A172 (cell line): ENCODE measurements at regions not wholly inside any gene's neighbourhood (a gene's known extent, or its start where the extent isn't known, plus 50 kb on each side); places are given as distances from the start of the nearest gene placed in this dataset.

Source experiments
- DNase-seq: peaks from one replicate; pipeline ENCODE4 v3.0.0-alpha.2; 2015; ENCODE audit warnings: low spot score

DNA sequence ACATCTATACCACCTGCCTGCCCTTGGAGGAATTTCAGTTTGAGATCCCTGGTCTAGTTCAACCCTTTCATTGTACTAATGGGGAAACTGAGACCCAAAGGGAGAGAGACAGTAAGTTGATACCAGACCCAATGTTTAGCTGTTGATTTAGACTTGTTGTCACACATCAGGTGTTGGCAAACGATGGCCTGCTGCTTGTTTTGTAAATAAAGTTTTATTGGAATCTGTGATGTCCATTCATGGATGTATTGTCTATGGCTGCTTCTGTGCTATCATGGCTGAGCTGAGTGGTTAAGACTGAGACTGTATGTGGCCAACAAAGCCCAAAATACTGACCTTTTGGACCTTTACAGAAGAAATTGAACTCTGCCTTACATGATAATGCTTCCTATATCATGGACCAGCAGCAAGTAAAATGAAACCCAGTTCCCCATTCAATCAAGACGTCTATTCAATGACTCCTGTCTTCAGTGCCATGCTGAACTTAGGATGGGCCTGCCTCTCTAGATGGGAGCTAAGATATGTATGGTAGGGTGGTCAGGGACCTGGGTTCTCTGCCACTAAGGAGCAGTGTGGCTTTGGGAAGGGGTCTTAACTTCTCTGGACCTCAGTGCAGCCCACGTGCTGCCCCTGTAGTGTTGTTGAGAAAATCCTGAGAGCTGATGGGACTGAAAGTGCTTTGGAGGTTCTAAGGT, 111.0 kb downstream of the IRX5 start:
- no peak for DNase-seq

DNA sequence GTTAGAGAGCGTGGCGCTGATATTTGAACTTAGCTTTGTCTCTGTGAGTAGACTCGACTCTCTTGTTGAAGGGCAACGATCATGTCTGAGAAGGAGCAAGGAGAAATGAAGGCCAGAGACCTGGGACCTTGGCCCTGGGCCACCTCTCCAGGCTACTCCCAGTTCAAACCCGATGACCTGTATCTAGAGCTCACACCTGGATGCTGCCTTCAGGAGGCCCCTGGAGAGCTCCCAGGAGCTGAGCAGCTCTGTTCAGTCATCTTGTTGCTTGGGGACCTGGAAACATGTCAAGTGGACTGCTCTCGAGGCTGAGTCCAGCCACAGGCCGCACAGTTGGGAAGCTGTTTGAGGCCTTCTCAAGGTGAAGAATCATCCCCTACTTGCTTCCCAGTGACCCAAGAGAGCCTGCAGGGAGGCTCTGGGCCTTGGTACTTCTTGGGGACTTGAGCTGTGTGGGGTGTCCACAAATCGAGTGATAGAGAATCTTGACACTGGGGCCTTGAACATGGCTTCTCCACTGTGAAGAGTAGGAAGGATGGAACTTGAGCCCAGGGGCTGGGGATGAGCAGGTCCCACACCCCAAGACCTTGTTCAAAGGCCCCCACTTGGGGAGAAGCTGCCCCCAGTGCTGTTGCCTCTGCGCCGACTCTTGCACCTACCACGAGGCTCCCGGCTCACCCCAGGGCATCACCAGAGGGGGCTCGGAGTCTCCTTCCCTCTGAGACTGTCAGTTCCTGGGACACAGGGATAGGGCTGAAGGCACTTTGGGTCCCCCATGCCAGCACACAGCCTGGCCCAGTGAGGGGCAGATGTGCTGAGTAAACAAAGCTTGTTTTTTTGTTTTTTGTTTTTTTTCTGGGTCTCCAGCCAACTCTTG, 112.1 kb downstream of the IRX5 start:
- DNase-seq: no peak

GRCh38 chr16:55043499-55043898, 112.8 kb downstream of the IRX5 start:
- DNase-seq: no peak

DNA sequence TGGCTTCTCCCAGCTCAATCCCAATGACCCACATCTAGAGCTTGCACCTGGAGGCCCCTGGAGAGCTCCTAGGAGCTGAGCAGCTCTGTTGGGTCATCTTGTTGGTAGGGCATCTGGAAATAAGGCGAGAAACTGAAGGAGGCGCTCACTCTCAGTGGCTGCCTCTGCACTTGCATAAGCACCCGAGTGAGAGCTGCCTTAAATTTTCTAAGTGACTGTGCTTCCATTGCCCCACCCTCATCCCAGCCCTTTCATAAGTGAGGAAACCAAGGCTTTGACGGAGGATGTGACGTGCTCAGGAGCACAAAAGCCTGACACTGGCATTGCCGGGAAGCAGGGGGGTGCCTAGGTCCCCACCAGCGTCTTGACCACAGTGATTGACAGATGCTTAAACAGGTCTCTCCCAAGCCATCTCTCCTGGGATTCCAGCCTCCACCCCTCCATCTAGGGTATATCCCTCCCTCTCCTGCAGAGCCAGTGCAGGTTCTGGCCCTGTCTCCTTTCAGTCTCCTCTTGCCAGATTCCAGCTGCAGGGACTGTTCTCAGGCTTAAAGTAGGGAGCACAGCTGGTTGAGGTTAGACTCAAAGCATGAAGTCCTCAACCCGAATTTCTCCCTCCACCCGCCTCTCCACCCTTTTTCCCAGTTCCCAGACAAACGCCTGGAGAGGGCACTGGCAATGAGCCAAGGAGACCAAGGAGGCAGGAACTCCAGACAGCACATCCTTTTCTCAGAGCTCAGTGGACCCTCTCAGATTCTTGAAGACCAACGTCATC, 113.7 kb downstream of the IRX5 start:
- DNase-seq: no peak

- DNase-seq: no peak
Observed at GRCh38 chr16:55045329-55045728, 114.7 kb downstream of the IRX5 start.

- DNase-seq: no peak
Observed at GRCh38 chr16:55045756-55046460, 115.2 kb downstream of the IRX5 start.

DNA sequence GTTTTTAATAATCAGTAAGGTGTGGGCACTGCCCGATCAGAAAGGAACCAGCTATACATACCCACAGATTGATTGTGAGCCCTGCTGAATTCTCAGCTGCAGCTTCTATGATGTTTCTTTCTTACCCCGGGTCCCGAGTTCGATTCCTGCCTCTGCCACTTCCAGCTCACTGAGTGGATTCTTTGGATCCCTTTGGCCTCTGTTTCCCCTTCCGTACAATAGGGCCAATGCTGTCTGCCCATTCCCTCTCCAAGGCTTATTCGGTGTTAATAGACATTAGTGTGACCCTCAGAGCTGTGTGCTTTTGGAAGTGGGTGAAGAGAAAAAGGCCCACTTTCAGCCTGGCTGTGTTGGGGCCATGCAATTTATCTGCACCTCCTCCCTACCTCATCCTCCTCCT, 115.8 kb downstream of the IRX5 start:
- no peak for DNase-seq

DNA sequence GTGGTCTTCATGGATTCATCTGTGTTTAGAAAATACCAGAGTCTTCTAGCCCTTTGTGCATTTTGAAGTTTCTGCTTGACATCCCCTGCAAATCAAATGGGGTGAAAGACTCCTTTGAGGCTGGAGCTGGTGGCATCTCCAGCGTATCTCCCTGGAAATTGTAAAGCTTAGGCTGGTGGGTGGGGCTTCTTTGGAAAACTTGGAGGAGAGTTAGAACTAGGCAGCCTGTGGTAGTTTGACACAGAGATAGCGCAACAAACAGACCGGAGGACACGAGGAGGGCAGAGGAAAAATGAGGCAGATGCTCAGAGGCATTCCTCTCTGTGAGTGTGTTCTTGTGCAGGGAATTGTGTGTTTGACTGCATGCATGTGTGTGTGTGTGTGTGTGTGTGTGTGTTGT, 116.3 kb downstream of the IRX5 start:
- DNase-seq: no peak

DNA sequence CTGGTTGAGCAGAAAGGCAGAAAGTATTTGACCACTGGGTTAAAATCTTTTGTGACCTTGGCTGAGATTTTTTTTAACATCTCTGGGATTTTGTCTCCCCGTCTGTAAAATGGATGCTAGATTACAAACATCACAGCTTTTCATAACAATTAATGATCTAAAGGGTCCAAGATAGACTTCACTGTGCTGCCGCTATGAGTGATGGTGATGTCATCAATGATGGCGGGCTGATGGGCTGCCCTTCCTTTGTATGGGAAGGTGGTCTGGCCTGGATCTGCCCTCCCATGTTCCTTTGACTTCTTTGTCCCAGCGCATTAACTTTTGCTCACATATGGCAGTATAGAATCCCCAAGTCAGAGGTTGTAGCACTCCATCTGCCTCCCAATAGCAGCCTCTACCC, 116.7 kb downstream of the IRX5 start:
- DNase-seq: no peak

DNA sequence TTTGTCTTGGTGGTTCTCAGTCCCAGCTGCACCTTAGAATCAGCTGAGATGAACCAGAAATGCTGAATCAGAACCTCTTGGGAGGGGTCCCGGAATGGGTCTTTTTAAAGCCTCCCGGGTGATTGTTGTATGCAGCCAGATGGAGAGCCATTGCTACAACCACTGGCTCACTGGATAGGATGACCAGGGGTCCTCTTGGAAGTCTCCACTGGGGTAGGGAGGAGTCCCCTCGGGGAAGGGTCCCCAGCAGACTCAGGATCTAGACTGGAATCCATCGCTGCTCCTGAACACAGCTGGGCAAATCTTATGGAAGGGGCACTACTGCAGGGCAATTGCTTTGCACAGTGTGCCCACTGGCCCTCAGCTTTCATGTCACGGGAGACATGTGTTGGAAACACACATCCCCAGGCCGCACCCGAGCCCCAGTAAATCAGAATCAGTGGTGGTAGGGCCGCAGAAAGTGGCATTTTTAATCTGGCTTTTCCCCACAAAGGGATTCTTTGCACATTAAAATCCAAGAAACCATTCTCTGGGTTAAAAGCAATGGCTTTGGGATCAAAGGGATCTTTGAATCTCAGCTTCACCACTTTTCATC, 117.3 kb downstream of the IRX5 start:
- DNase-seq: no peak

- no peak for DNase-seq
Observed at GRCh38 chr16:55048745-55049144, 118.1 kb downstream of the IRX5 start.

DNA sequence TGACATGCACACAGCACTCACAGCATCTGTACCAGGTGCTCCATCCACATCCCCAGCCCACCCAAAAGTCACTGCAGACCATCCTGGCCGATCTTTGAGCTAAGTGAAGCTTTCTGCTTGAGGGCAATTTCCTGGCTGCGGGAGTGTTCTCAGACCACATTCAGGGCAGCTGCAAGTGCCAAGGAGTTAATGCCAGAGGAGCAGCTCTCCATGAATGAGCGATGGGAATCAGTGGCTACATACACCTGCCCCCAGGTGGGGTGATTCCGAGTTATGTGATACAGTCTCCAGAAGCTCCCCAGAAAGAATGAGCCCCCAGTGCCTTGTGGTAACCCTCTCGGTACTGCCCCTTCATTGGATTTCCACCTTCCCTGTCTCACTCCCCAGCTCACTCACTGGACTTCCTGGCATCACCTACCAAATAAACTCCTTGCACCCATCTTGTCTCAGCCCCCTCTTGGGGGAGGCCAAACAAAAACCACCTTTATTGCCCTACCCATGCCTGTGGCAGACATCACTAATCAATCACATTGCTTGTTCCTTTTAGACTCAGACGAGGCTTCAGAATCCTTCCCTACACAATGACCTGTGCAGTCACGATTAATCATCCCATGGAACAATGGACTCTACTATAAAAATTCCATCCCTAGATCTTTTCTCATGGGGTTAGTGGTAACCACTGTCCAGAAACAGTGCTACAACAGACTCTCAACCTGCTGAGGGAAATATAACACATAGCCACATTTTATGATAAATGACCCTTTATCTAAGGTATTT, 121.1 kb downstream of the IRX5 start:
- DNase-seq: no peak

- no peak for DNase-seq
Observed at GRCh38 chr16:55052348-55052734, 121.7 kb downstream of the IRX5 start.

GRCh38 chr16:55052741-55053415, 122.2 kb downstream of the IRX5 start:
- no peak for DNase-seq

- DNase-seq: no peak
Observed at GRCh38 chr16:55055262-55055661, 124.6 kb downstream of the IRX5 start.

GRCh38 chr16:55056585-55057401, 126.1 kb downstream of the IRX5 start:
- no peak for DNase-seq

GRCh38 chr16:55057866-55058265, 127.2 kb downstream of the IRX5 start:
- DNase-seq: no peak

DNA sequence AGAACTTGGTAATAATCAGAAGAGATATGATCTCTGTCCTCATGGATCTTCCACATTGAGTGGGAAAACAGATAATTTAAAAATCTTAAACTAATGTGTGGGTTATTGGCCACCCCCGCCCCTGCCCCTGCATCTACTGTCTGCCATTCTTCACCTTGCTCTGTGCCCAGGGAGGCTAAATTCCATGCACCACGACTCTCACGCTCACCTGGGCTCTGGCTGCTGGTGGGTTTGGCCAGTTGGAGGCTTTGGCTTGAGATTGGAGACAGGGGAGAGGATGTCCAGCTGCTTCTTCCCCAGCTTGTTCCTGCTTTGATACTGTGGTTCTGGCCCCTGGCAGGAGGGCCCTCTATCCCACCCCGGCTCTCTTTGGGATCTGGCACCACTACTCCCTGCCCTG, 127.9 kb downstream of the IRX5 start:
- no peak for DNase-seq

DNA sequence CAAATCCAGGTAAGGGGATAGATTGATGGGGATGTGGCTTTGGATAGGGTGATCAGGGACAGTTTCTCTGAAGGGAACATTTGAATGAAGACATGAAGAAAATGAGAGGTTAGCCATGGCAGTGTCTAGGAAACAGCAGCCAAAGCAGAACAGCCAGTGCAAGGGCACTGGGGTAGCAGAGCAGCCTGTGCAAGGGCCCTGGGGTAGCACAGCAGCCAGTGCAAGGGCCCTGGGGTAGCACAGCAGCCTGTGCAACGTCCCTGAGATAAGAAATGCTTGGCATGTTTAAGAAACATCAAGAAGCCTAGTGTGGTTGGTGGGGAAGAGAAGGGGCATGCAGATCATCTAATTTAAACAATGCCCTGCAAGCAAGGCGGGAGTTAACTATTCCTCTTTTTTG, 128.5 kb downstream of the IRX5 start:
- no peak for DNase-seq
